GM23248 (cell line): ENCODE measurements at regions not wholly inside any gene's neighbourhood (a gene's known extent, or its start where the extent isn't known, plus 50 kb on each side); places are given as distances from the start of the nearest gene placed in this dataset.

Experiments used
- DNase-seq: peaks from one replicate; pipeline ENCODE4 v3.0.0-alpha.2; 2015
- H2AFZ ChIP-seq: fragments of 200-600 bp; sonication (generic); 2 replicates; pipeline ENCODE4 v1.6.1; 2016; ENCODE audit warnings: antibody characterized with exemption
- H3F3A ChIP-seq: fragments of 200-600 bp; sonication (generic); 2 replicates; pipeline ENCODE4 v1.6.1; 2016; ENCODE audit warnings: mild to moderate bottlenecking, antibody characterized with exemption, mixed run types; ENCODE audit not compliant: insufficient read depth
- H3K27ac ChIP-seq: fragments of 200-600 bp; sonication (generic); 2 replicates; pipeline ENCODE4 v1.5.1; 2016; ENCODE audit warnings: mild to moderate bottlenecking
- H3K27me3 ChIP-seq: fragments of 200-600 bp; sonication (generic); replicated peaks from 2 replicates; pipeline ENCODE4 v1.6.1; 2016; ENCODE audit warnings: mild to moderate bottlenecking; ENCODE audit not compliant: insufficient read depth
- H3K36me3 ChIP-seq: fragments of 200-600 bp; sonication (generic); 2 replicates; pipeline ENCODE4 v1.6.1; 2016; ENCODE audit warnings: low read depth, mild to moderate bottlenecking
- H3K4me1 ChIP-seq: fragments of 200-600 bp; sonication (generic); 2 replicates; pipeline ENCODE4 v1.6.1; 2016; ENCODE audit warnings: mild to moderate bottlenecking; ENCODE audit not compliant: insufficient read depth
- H3K4me2 ChIP-seq: fragments of 200-600 bp; sonication (generic); one replicate; pipeline ENCODE4 v1.6.1; 2016; ENCODE audit warnings: mild to moderate bottlenecking; ENCODE audit not compliant: unreplicated experiment
- H3K4me3 ChIP-seq: fragments of 200-600 bp; sonication (generic); 2 replicates; pipeline ENCODE4 v1.5.1; 2016; ENCODE audit warnings: mild to moderate bottlenecking
- H3K79me2 ChIP-seq: fragments of 200-600 bp; sonication (generic); 2 replicates; pipeline ENCODE4 v1.6.1; 2016; ENCODE audit warnings: mild to moderate bottlenecking; ENCODE audit not compliant: insufficient read depth
- H3K9ac ChIP-seq: fragments of 200-600 bp; sonication (generic); 2 replicates; pipeline ENCODE4 v1.6.1; 2016; ENCODE audit warnings: mild to moderate bottlenecking
- H3K9me2 ChIP-seq: fragments of 200-600 bp; sonication (generic); 2 replicates; pipeline ENCODE4 v1.6.1; 2016; ENCODE audit warnings: mixed run types, mild to moderate bottlenecking, moderate library complexity; ENCODE audit not compliant: insufficient read depth
- H3K9me3 ChIP-seq: fragments of 200-600 bp; sonication (generic); one replicate; pipeline ENCODE4 v1.6.1; 2017; ENCODE audit warnings: low read depth
- H4K20me1 ChIP-seq: fragments of 200-600 bp; sonication (generic); 2 replicates; pipeline ENCODE4 v1.6.0; 2016; ENCODE audit not compliant: insufficient read depth
- EZH2 ChIP-seq: fragments of 200-600 bp; sonication (generic); IDR thresholded peaks from 2 replicates; pipeline ENCODE4 v1.6.1; 2018; ENCODE audit warnings: antibody characterized with exemption, mild to moderate bottlenecking; ENCODE audit not compliant: insufficient read depth, poor library complexity, severe bottlenecking
- EZH2phosphoT487 ChIP-seq: fragments of 200-600 bp; sonication (generic); IDR thresholded peaks from 2 replicates; pipeline ENCODE4 v1.6.1; 2018; ENCODE audit warnings: antibody characterized with exemption, moderate library complexity, mild to moderate bottlenecking, low read depth; ENCODE audit not compliant: insufficient read depth
- WGBS, 2 experiments: methylation state at CpG; one replicate each; pipeline ENCODE4 v1.1.6; 2015 to 2017; ENCODE audit warnings: low lambda C conversion rate in 2 of 2, low coverage in 1 of 2; ENCODE audit errors: missing lambda C conversion rate in 2 of 2; 5-methylcytosine and 5-hydroxymethylcytosine counted together
- in situ Hi-C: fragments of 300-500 bp; cut with MboI; formaldehyde crosslinking; loops from 2 replicates; pipeline ENCODE4 v1.15.0; 2020

DNA sequence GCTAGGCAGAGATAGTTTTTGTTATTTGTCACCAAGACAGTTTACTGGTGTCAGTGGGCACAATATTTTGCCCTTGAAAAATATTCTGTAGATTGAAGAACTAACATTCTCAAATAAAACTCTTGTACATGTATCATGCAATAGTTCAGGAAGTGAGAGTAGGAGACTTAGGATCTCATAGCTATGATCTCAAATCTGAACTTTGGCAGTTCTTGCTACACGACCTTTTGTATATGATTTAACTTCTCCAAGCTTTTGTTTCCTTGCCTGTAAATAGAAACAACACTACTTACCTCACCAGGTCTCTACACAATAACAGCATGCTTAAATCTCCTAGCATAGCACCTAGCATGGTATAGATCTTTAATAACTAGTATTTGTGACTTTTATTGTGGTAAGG is 219.9 kb downstream of the ICOS start:
- TF ChIP-seq EZH2phosphoT487 (no peak), EZH2 (no peak)
- in situ Hi-C loops, result no loop called here
- DNase-seq, result no peak
- H3K9ac ChIP-seq, result no peak overlapping the region
- H4K20me1 ChIP-seq, result no peaks in the 10 kb centered on the region
- no peak overlapping the region for H2AFZ ChIP-seq
- H3K9me3 ChIP-seq, result no peaks in the 10 kb centered on the region
- H3K4me2 ChIP-seq, result no peak overlapping the region
- no peaks in the 10 kb centered on the region for H3K27me3 ChIP-seq
- no peaks in the 10 kb centered on the region for H3K4me1 ChIP-seq
- WGBS, 2 experiments, result 6 to 8% methylated on average over 1 of the region's 1 CpG
- H3K4me3 ChIP-seq, result no peak overlapping the region
- no peaks in the 10 kb centered on the region for H3K79me2 ChIP-seq
- H3K36me3 ChIP-seq, result no peaks in the 10 kb centered on the region
- no peaks in the 10 kb centered on the region for H3F3A ChIP-seq
- H3K27ac ChIP-seq, result no peak overlapping the region
- no peaks in the 10 kb centered on the region for H3K9me2 ChIP-seq

DNA sequence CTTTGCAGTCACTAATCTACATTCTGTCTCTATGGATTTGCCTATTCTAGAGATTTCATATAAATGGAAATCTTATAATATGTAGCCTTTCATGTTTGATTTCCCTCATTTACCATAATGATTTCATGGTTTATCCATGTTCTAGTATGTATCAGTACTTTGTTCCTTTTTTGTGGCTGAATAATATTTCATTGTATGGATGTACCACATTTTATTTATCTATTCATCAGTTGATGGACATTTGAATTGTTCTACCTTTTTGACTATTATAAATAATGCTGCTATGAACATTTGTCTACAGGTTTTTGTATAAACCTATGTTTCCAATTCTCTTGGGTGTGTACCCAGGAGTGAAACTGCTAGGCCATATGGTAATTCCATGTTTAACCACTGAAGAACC is 221.1 kb downstream of the ICOS start:
- in situ Hi-C loops, result no loop called here
- Histone ChIP-seq H3K79me2 (no peaks in the 10 kb centered on the region), H3K9me2 (no peaks in the 10 kb centered on the region)

DNA sequence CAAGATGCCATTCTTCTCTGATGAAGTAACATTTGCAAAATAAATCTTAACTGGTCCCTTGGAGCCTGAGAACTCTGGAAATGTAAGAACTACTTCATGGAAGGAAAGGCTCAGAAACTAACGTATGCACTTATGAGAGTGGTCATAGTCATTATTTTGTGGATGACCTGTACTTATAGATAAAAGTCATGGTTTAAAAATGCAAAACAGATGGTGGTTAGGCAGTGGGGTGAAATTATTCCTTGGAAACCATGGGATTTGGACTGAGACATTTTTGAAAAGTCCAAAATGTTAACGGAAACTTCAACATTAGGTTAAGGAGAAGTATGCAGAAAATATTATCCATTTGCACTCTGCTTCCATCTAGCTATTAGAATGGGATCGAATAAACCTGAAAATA is 223.0 kb downstream of the ICOS start:
- H3K9ac ChIP-seq, result no peak overlapping the region
- no peak for DNase-seq
- H3F3A ChIP-seq, result no peaks in the 10 kb centered on the region
- H3K9me2 ChIP-seq, result no peaks in the 10 kb centered on the region
- no peaks in the 10 kb centered on the region for H3K79me2 ChIP-seq
- TF ChIP-seq EZH2, result no peak
- TF ChIP-seq EZH2phosphoT487, result no peak
- H3K27me3 ChIP-seq, result no peaks in the 10 kb centered on the region
- H3K36me3 ChIP-seq, result no peaks in the 10 kb centered on the region
- in situ Hi-C loops, result no loop called here
- H3K4me2 ChIP-seq, result no peak overlapping the region
- H3K4me3 ChIP-seq, result no peak overlapping the region
- no peaks in the 10 kb centered on the region for H3K4me1 ChIP-seq
- WGBS, 2 experiments, result 57 to 66% methylated on average over 3 of the region's 3 CpGs
- no peaks in the 10 kb centered on the region for H3K9me3 ChIP-seq
- H3K27ac ChIP-seq, result no peak overlapping the region
- no peaks in the 10 kb centered on the region for H4K20me1 ChIP-seq
- H2AFZ ChIP-seq, result no peak overlapping the region

More for the DNA sequence above, 221.1 kb downstream of the ICOS start:
- no peaks in the 10 kb centered on the region for H3K4me1 ChIP-seq
- H3K4me2 ChIP-seq, result no peak overlapping the region
- H3K27ac ChIP-seq, result no peak overlapping the region
- H3K4me3 ChIP-seq, result no peak overlapping the region
- H4K20me1 ChIP-seq, result no peaks in the 10 kb centered on the region
- H3K9me3 ChIP-seq, result no peaks in the 10 kb centered on the region
- no peak overlapping the region for H2AFZ ChIP-seq
- TF ChIP-seq EZH2phosphoT487 (no peak), EZH2 (no peak)
- no peaks in the 10 kb centered on the region for H3K36me3 ChIP-seq
- H3F3A ChIP-seq, result no peaks in the 10 kb centered on the region
- DNase-seq, result no peak
- no peak overlapping the region for H3K9ac ChIP-seq
- no peaks in the 10 kb centered on the region for H3K27me3 ChIP-seq

DNA sequence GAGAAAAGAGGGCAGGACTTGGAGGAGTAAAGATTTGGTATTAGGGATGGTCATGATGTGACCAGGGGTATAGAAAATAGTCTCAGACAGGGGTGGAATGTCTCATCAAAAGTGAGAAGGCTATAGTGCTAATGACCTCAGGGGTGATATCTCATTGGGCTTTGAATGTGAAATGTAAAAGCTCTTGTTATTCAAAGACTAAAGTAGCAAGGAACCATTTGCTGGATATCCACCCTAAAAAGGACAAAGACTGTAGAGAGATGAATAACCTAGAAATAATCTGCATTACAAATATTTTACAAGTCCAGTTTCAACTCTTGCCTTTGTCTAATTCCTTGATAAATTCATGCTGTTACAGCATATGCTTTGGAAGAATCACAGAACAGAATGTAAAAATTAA is 224.4 kb downstream of the ICOS start:
- no peak overlapping the region for H3K4me2 ChIP-seq
- no peak overlapping the region for H2AFZ ChIP-seq
- no peaks in the 10 kb centered on the region for H3K9me3 ChIP-seq
- no peak overlapping the region for H3K9ac ChIP-seq
- in situ Hi-C loops, result no loop called here
- H4K20me1 ChIP-seq, result no peaks in the 10 kb centered on the region
- H3K9me2 ChIP-seq, result no peaks in the 10 kb centered on the region
- H3K4me1 ChIP-seq, result no peaks in the 10 kb centered on the region
- no peak overlapping the region for H3K27ac ChIP-seq
- no peak overlapping the region for H3K4me3 ChIP-seq
- no peak for DNase-seq
- no peaks in the 10 kb centered on the region for H3K36me3 ChIP-seq
- TF ChIP-seq EZH2phosphoT487 (no peak), EZH2 (no peak)
- no peaks in the 10 kb centered on the region for H3F3A ChIP-seq
- no peaks in the 10 kb centered on the region for H3K27me3 ChIP-seq
- H3K79me2 ChIP-seq, result no peaks in the 10 kb centered on the region

DNA sequence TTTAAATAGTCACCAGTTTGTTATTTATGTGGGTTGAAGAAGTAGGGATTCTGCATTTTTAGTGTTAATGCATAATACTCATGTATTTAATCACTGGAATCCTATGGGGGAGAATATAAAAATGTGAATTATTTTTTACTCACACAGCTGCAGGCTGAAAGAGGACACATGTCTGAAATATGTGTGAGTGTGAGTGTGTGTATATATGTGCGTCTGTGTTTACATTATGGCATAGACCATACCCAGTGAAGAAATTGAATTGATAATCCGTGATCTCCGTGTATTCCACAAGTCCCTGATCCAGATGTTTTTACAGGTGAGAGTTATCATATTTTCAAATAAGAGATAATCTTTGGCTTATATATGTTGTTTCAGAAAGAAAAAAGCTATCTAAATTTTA is 225.3 kb downstream of the ICOS start:
- no peaks in the 10 kb centered on the region for H3K4me1 ChIP-seq
- WGBS, 2 experiments, result 57 to 61% methylated on average over 3 of the region's 3 CpGs

More for the DNA sequence above, 225.3 kb downstream of the ICOS start:
- in situ Hi-C loops, result no loop called here
- H3K4me3 ChIP-seq, result no peak overlapping the region
- no peaks in the 10 kb centered on the region for H3K36me3 ChIP-seq
- no peaks in the 10 kb centered on the region for H3F3A ChIP-seq
- no peak overlapping the region for H3K9ac ChIP-seq
- no peaks in the 10 kb centered on the region for H3K9me2 ChIP-seq
- H3K9me3 ChIP-seq, result no peaks in the 10 kb centered on the region
- H2AFZ ChIP-seq, result no peak overlapping the region
- no peaks in the 10 kb centered on the region for H3K79me2 ChIP-seq
- no peaks in the 10 kb centered on the region for H4K20me1 ChIP-seq
- H3K27ac ChIP-seq, result no peak overlapping the region
- no peak for DNase-seq
- H3K27me3 ChIP-seq, result no peaks in the 10 kb centered on the region
- no peak for TF ChIP-seq EZH2phosphoT487
- TF ChIP-seq EZH2, result no peak
- no peak overlapping the region for H3K4me2 ChIP-seq
